Right ventricle myocardium inferior (tissue), 1 donor: ENCODE measurements at regions not wholly inside any gene's neighbourhood (a gene's known extent, or its start where the extent isn't known, plus 50 kb on each side); places are given as distances from the start of the nearest gene placed in this dataset.

ENCODE experiments used
- ATAC-seq: fragments of 200-7000 bp; cut with Tn5 transposase; one replicate; pipeline ENCODE4 v1.9.1; 2020; ENCODE audit warnings: mild to moderate bottlenecking, moderate library complexity
- DNase-seq: peaks from one replicate; pipeline ENCODE4 v3.0.0; 2021; ENCODE audit errors: missing footprints
- intact Hi-C: fragments of 100-400 bp; cut with DNase I; formaldehyde crosslinking; loops from one replicate; pipeline ENCODE4 v1.11.0; 2022
- donor health status: DM: no; HTN: yes; CAD: no; lungs with severe emphysema.

- intact Hi-C loops: no loop called here
- DNase-seq (no peak), ATAC-seq (no peak)
Measured at GRCh38 chr6:14061643-14062042, 55.9 kb upstream of the CD83 start.

GRCh38 chr6:14062345-14063029 lies 55.1 kb upstream of the CD83 start:
- DNase-seq: no peak
- intact Hi-C loops: no loop called here
- no peak for ATAC-seq

- ATAC-seq (no peak), DNase-seq (no peak)
- intact Hi-C loops: no loop called here
Measured at GRCh38 chr6:14063756-14064155, 53.8 kb upstream of the CD83 start.

GRCh38 chr6:14065350-14065749 lies 52.2 kb upstream of the CD83 start:
- ATAC-seq (no peak), DNase-seq (no peak)
- intact Hi-C loops: loop anchor here (5.0 kb wide), 1 partner anchor 268 kb away; no protein-coding TSS in a partner anchor

GRCh38 chr6:14066782-14067406 lies 50.7 kb upstream of the CD83 start:
- intact Hi-C loops: loop anchor here (2.0 to 5.0 kb wide), 2 partner anchors 158 to 270 kb away; no protein-coding TSS in a partner anchor
- peak; percentile 44 for ATAC-seq
- no peak for DNase-seq

GRCh38 chr6:14067656-14068055 lies 49.9 kb upstream of the CD83 start:
- intact Hi-C loops: loop anchor here (2.0 to 5.0 kb wide), 2 partner anchors 159 to 270 kb away; no protein-coding TSS in a partner anchor
- ATAC-seq: no peak
- DNase-seq: no peak
